IMR-90 (cell line): ENCODE measurements at regions not wholly inside any gene's neighbourhood (a gene's known extent, or its start where the extent isn't known, plus 50 kb on each side); places are given as distances from the start of the nearest gene placed in this dataset.

Experiments
- ATAC-seq: fragments of 200-7000 bp; cut with Tn5 transposase; 2 replicates; pipeline ENCODE4 v1.9.1; 2020; ENCODE audit warnings: low read depth, mild to moderate bottlenecking, moderate library complexity
- BruUV-seq: library from RNA; stranded (reverse); fragments of 400-500 nt; replicated peaks from 2 replicates; lab custom pipeline; 2021; lab: Mats Ljungman, UMichigan
- CTCF ChIA-PET: fragments of 300-600 bp; formaldehyde crosslinking; extraction: SDS; loops from one replicate; lab custom pipeline; 2021; ENCODE audit warnings: antibody characterized with exemption; lab: Yijun Ruan, JAX
- POLR2A ChIA-PET: fragments of 300-600 bp; sonication (Branson Sonifier 250); formaldehyde crosslinking; loops from one replicate; lab custom pipeline; 2022; ENCODE audit warnings: antibody characterized with exemption; ENCODE audit not compliant: unreplicated experiment; lab: Charles Lee
- DNase-seq: peaks from one replicate; pipeline ENCODE4 v3.0.0; 2013
- H2AFZ ChIP-seq: replicated peaks from 2 replicates; pipeline ENCODE3; 2013; ENCODE audit warnings: low read length, mild to moderate bottlenecking; ENCODE audit not compliant: poor library complexity
- H2AK5ac ChIP-seq: 2 replicates; pipeline ENCODE4 v1.6.1; 2013; ENCODE audit warnings: low read depth, low read length, inconsistent platforms
- H2AK9ac ChIP-seq: replicated peaks from 2 replicates; pipeline ENCODE3; 2013; ENCODE audit warnings: mild to moderate bottlenecking, low read depth, low read length, moderate library complexity; ENCODE audit not compliant: poor library complexity
- H2BK120ac ChIP-seq: 2 replicates; pipeline ENCODE4 v1.6.1; 2013; ENCODE audit warnings: low read depth, low read length, inconsistent platforms
- H2BK15ac ChIP-seq: 3 replicates; pipeline ENCODE4 v1.6.1; 2013; ENCODE audit warnings: low read depth, low read length, inconsistent platforms
- H2BK20ac ChIP-seq: 2 replicates; pipeline ENCODE4 v1.6.1; 2013; ENCODE audit warnings: low read depth, mild to moderate bottlenecking, inconsistent platforms, low read length, moderate library complexity
- H2BK5ac ChIP-seq: 2 replicates; pipeline ENCODE4 v1.6.1; 2013; ENCODE audit warnings: mild to moderate bottlenecking, low read depth, low read length, inconsistent platforms; ENCODE audit not compliant: poor library complexity, severe bottlenecking
- H3K14ac ChIP-seq: replicated peaks from 2 replicates; pipeline ENCODE4 v1.6.1; 2013; ENCODE audit warnings: low read depth, low read length, inconsistent platforms
- H3K18ac ChIP-seq: 2 replicates; pipeline ENCODE4 v1.6.1; 2013; ENCODE audit warnings: low read depth, low read length, control low read depth
- H3K23ac ChIP-seq: 2 replicates; pipeline ENCODE4 v1.6.1; 2013; ENCODE audit warnings: low read depth, low read length, inconsistent platforms
- H3K27ac ChIP-seq: 2 replicates; pipeline ENCODE4 v1.5.1; 2013; ENCODE audit warnings: mild to moderate bottlenecking, control low read depth, low read length; ENCODE audit not compliant: insufficient read depth
- H3K27me3 ChIP-seq: 2 replicates; pipeline ENCODE4 v1.6.1; 2013; ENCODE audit warnings: low read length; ENCODE audit not compliant: control insufficient read depth, insufficient read depth
- H3K36me3 ChIP-seq: 2 replicates; pipeline ENCODE4 v1.6.1; 2013; ENCODE audit warnings: low read length, mixed read lengths; ENCODE audit not compliant: control insufficient read depth, insufficient read depth
- H3K4ac ChIP-seq: 2 replicates; pipeline ENCODE4 v1.6.1; 2013; ENCODE audit warnings: low read depth, low read length, inconsistent platforms
- H3K4me1 ChIP-seq: 2 replicates; pipeline ENCODE4 v1.6.1; 2013; ENCODE audit warnings: low read length, mixed read lengths; ENCODE audit not compliant: control insufficient read depth, insufficient read depth
- H3K4me2 ChIP-seq: 2 replicates; pipeline ENCODE4 v1.6.1; 2013; ENCODE audit warnings: low read depth, mild to moderate bottlenecking, control low read depth, low read length, moderate library complexity
- H3K4me3 ChIP-seq: 2 replicates; pipeline ENCODE4 v1.5.1; 2013; ENCODE audit warnings: low read depth, mild to moderate bottlenecking, control low read depth, low read length, moderate library complexity; ENCODE audit not compliant: insufficient read depth
- H3K56ac ChIP-seq: 2 replicates; pipeline ENCODE4 v1.6.1; 2013; ENCODE audit warnings: low read length, inconsistent platforms; ENCODE audit not compliant: insufficient read depth; ENCODE audit errors: extremely low read depth
- H3K79me1 ChIP-seq, 2 experiments: 2 replicates each; pipeline ENCODE4 v1.6.1; 2013; ENCODE audit warnings: low read length in 2 of 2, inconsistent platforms in 1 of 2, low read depth in 1 of 2
- H3K9ac ChIP-seq: 2 replicates; pipeline ENCODE4 v1.6.1; 2013; ENCODE audit warnings: low read depth, low read length, control low read depth
- H3K9me1 ChIP-seq: 2 replicates; pipeline ENCODE4 v1.6.1; 2013; ENCODE audit warnings: low read length, inconsistent platforms; ENCODE audit not compliant: insufficient read depth
- H3K9me3 ChIP-seq: 2 replicates; pipeline ENCODE4 v1.6.1; 2013; ENCODE audit warnings: low read length; ENCODE audit not compliant: control insufficient read depth, insufficient read depth
- H4K20me1 ChIP-seq: 2 replicates; pipeline ENCODE4 v1.6.1; 2013; ENCODE audit warnings: low read length, inconsistent platforms; ENCODE audit not compliant: insufficient read depth
- H4K5ac ChIP-seq: 2 replicates; pipeline ENCODE4 v1.6.1; 2013; ENCODE audit warnings: mild to moderate bottlenecking, low read depth, low read length, control low read depth
- H4K8ac ChIP-seq, 2 experiments: 2 replicates each; pipeline ENCODE4 v1.6.1; 2013; ENCODE audit warnings: low read depth in 2 of 2, low read length in 2 of 2, control low read depth in 1 of 2, inconsistent platforms in 1 of 2
- H4K91ac ChIP-seq: 2 replicates; pipeline ENCODE4 v1.6.1; 2013; ENCODE audit warnings: low read depth, low read length, inconsistent platforms; ENCODE audit not compliant: insufficient read depth
- CHD1 ChIP-seq: IDR thresholded peaks from 2 replicates; pipeline ENCODE4 v1.6.1; 2012; ENCODE audit warnings: low read depth, low read length, improper control_type of control experiment
- MAFK ChIP-seq: IDR thresholded peaks from 2 replicates; pipeline ENCODE4 v1.6.1; 2012; ENCODE audit warnings: low read depth, low read length, improper control_type of control experiment
- MAZ ChIP-seq: IDR thresholded peaks from 2 replicates; pipeline ENCODE4 v1.6.1; 2012; ENCODE audit warnings: low read depth, mild to moderate bottlenecking, low read length, improper control_type of control experiment, moderate library complexity, borderline replicate concordance
- NFE2L2 ChIP-seq: fragments of 150-350 bp; IDR thresholded peaks from 2 replicates; pipeline ENCODE4 v1.6.1; 2016; ENCODE audit warnings: low read depth, mild to moderate bottlenecking, low read length
- RCOR1 ChIP-seq: IDR thresholded peaks from 2 replicates; pipeline ENCODE4 v1.6.1; 2012; ENCODE audit warnings: mild to moderate bottlenecking, low read length, improper control_type of control experiment; ENCODE audit not compliant: insufficient replicate concordance
- WGBS, 2 experiments: methylation state at CpG; one replicate each; pipeline versions ENCODE4 v1.1.5 to v1.1.7; 2013; ENCODE audit warnings: missing lambda C conversion rate in 2 of 2; ENCODE audit not compliant: insufficient read length in 1 of 2; ENCODE audit errors: extremely low coverage in 2 of 2; 5-methylcytosine and 5-hydroxymethylcytosine counted together
- dilution Hi-C: fragments of 300-500 bp; cut with HindIII; formaldehyde crosslinking; loops from one replicate; pipeline ENCODE4 v1.14.3; 2018; ENCODE audit warnings: low sequenced_read_pairs; ENCODE audit not compliant: unreplicated experiment
- in situ Hi-C: fragments of 300-500 bp; cut with MboI; formaldehyde crosslinking; loops from 3 replicates; pipeline ENCODE4 v1.14.3; 2019; ENCODE audit warnings: low sequenced_read_pairs, inconsistent platforms, mixed read lengths
- intact Hi-C: fragments of 100-400 bp; cut with micrococcal nuclease; formaldehyde crosslinking; loops from 2 replicates; pipeline ENCODE4 v1.10.0; 2022
- TF ChIP-seq, protein P1 (sequence below): fragments of 150-350 bp; IDR thresholded peaks from 2 replicates; pipeline ENCODE4 v1.6.1; 2017; ENCODE audit warnings: mild to moderate bottlenecking, antibody characterized with exemption, low read length, low read depth

DNA sequence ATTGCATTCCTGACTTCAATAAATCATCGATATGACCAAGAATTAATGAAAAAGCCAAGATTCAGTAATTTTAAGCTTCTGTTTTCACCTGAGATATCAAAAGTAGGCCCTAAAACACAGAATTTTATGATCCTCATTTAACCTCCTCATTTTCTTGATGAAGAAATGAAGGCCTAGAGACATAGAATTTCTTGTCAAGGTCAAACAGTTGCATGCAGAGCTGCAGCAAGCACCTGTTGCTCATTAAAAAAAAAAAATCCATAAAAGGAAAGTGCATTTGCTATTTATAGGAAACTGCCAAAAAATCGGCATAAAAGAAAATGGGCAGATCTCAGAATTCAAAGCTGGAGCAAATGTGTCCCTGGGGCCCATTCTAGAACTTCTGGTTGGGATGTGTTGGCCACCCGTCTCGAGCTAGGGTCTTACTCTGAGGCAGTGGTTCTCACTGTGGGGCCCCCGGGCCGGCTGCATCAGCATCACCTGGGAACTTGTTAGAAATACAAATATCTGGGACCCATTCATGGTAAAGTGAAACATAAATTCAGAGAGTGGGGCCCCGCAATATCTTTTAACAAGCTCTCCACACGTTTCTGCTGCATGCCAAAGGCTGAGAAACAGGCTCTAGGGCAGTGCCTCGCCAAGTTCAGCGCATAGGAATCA is 224.7 kb upstream of the UBL3 start:
- no peaks in the 10 kb centered on the region for H4K20me1 ChIP-seq
- no peak overlapping the region for H3K56ac ChIP-seq
- ATAC-seq = no peak
- H3K27ac ChIP-seq = no peak overlapping the region
- no peak overlapping the region for H4K8ac ChIP-seq
- H3K23ac ChIP-seq = no peak overlapping the region
- no peak overlapping the region for H4K91ac ChIP-seq
- H3K14ac ChIP-seq = no peak overlapping the region
- WGBS, 2 experiments = no CpG with 5 or more reads among the region's 10 CpGs
- H3K4me2 ChIP-seq = no peak overlapping the region
- dilution Hi-C loops = no loop called here
- ChIA-PET CTCF (no interaction called here), POLR2A (no interaction called here)
- no peak overlapping the region for H3K18ac ChIP-seq
- no peak overlapping the region for H2AK5ac ChIP-seq
- H3K9me3 ChIP-seq = no peaks in the 10 kb centered on the region
- no peak for DNase-seq
- H2AFZ ChIP-seq = no peak overlapping the region
- H3K9ac ChIP-seq = no peak overlapping the region
- no peak overlapping the region for H2BK120ac ChIP-seq
- no peaks in the 10 kb centered on the region for H3K79me1 ChIP-seq
- H2AK9ac ChIP-seq = no peak overlapping the region
- no peak overlapping the region for H3K4ac ChIP-seq
- intact Hi-C loops = no loop called here
- no peak overlapping the region for H4K5ac ChIP-seq
- TF ChIP-seq RCOR1 (no peak), CHD1 (no peak), NFE2L2 (no peak), MAFK (no peak), MAZ (no peak)
- TF ChIP-seq, protein P1, sequence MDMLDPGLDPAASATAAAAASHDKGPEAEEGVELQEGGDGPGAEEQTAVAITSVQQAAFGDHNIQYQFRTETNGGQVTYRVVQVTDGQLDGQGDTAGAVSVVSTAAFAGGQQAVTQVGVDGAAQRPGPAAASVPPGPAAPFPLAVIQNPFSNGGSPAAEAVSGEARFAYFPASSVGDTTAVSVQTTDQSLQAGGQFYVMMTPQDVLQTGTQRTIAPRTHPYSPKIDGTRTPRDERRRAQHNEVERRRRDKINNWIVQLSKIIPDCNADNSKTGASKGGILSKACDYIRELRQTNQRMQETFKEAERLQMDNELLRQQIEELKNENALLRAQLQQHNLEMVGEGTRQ = no peak
- BruUV-seq = no TSS peak
- H2BK5ac ChIP-seq = no peak overlapping the region
- no peaks in the 10 kb centered on the region; the same call in 1 of the 2 replicates for H3K27me3 ChIP-seq
- no peak overlapping the region for H3K4me3 ChIP-seq
- no peaks in the 10 kb centered on the region for H3K9me1 ChIP-seq
- no peaks in the 10 kb centered on the region for H3K36me3 ChIP-seq
- no peak overlapping the region for H2BK20ac ChIP-seq
- no peaks in the 10 kb centered on the region for H3K4me1 ChIP-seq
- H2BK15ac ChIP-seq = no peak overlapping the region
- in situ Hi-C loops = no loop called here
